CD8-positive, alpha-beta memory T cell (primary cell): ENCODE measurements at regions not wholly inside any gene's neighbourhood (a gene's known extent, or its start where the extent isn't known, plus 50 kb on each side); places are given as distances from the start of the nearest gene placed in this dataset.
A peak's percentile ranks its signal among the peaks of the same experiment; 100 is the strongest.

Experiments used
- CTCF ChIA-PET: fragments of 350-600 bp; sonication (Branson Sonifier 250); formaldehyde crosslinking; loops from one replicate; lab custom pipeline; 2021; ENCODE audit warnings: antibody characterized with exemption; lab: Charles Lee
- POLR2A ChIA-PET: fragments of 350-600 bp; sonication (Branson Sonifier 250); formaldehyde crosslinking; loops from one replicate; lab custom pipeline; 2021; ENCODE audit warnings: antibody characterized with exemption; lab: Charles Lee
- DNase-seq, 5 donors: peaks; one replicate each; pipeline versions ENCODE4 v3.0.0 to v3.0.0-alpha.2; 2020 to 2022; ENCODE audit warnings: mixed read lengths in 1 of 5
- H3K27ac ChIP-seq: one replicate; pipeline ENCODE4 v1.7.0; 2013; ENCODE audit warnings: low read depth, mild to moderate bottlenecking, low read length, moderate library complexity
- H3K27me3 ChIP-seq: 2 replicates; pipeline ENCODE4 v1.7.0; 2013; ENCODE audit warnings: low read length, mild to moderate bottlenecking; ENCODE audit not compliant: insufficient read depth, poor library complexity, severe bottlenecking
- H3K36me3 ChIP-seq: 2 replicates; pipeline ENCODE4 v1.7.0; 2013; ENCODE audit warnings: mild to moderate bottlenecking, low read length, moderate library complexity; ENCODE audit not compliant: insufficient read depth
- H3K4me1 ChIP-seq: 2 replicates; pipeline ENCODE4 v1.7.0; 2013; ENCODE audit warnings: mild to moderate bottlenecking, low read length, moderate library complexity; ENCODE audit not compliant: insufficient read depth
- H3K4me3 ChIP-seq: 2 replicates; pipeline ENCODE4 v1.7.0; 2013; ENCODE audit warnings: mild to moderate bottlenecking, low read length
- H3K9me3 ChIP-seq: 2 replicates; pipeline ENCODE4 v1.7.0; 2013; ENCODE audit warnings: mild to moderate bottlenecking, low read length
- H3K27ac Mint-ChIP-seq, 8 donors: one replicate each; pipeline ENCODE4 v1.8.0; 2020 to 2021; ENCODE audit warnings: mixed read lengths in 8 of 8, mild to moderate bottlenecking in 6 of 8, inconsistent platforms in 3 of 8, moderate library complexity in 3 of 8
- H3K27me3 Mint-ChIP-seq, 2 donors: one replicate each; pipeline ENCODE4 v1.8.0; 2020 to 2021; ENCODE audit warnings: mixed read lengths in 2 of 2, mild to moderate bottlenecking in 1 of 2, moderate library complexity in 1 of 2
- H3K36me3 Mint-ChIP-seq, 3 donors: one replicate each; pipeline ENCODE4 v1.8.0; 2020 to 2021; ENCODE audit warnings: mixed read lengths in 3 of 3, inconsistent platforms in 1 of 3, mild to moderate bottlenecking in 1 of 3
- H3K4me1 Mint-ChIP-seq, 3 donors: one replicate each; pipeline ENCODE4 v1.8.0; 2020 to 2021; ENCODE audit warnings: mixed read lengths in 3 of 3, inconsistent platforms in 1 of 3, mild to moderate bottlenecking in 1 of 3
- H3K4me3 Mint-ChIP-seq, 7 donors: one replicate each; pipeline ENCODE4 v1.8.0; 2020 to 2021; ENCODE audit warnings: mixed read lengths in 7 of 7, mild to moderate bottlenecking in 6 of 7, moderate library complexity in 4 of 7, inconsistent platforms in 2 of 7
- H3K9me3 Mint-ChIP-seq, 5 donors: one replicate each; pipeline ENCODE4 v1.8.0; 2020 to 2022; ENCODE audit warnings: mixed read lengths in 5 of 5, mild to moderate bottlenecking in 3 of 5, moderate library complexity in 2 of 5, inconsistent platforms in 1 of 5

- H3K9me3 ChIP-seq: no peaks in the 10 kb centered on the region
- POLR2A ChIA-PET: no interaction called here
- CTCF ChIA-PET: no interaction called here
- H3K36me3 ChIP-seq: no peaks in the 10 kb centered on the region
- Mint-ChIP-seq H3K9me3 (no peaks in the 10 kb centered on the region), H3K4me1 (no peaks in the 10 kb centered on the region), H3K27ac (no peak overlapping the region), H3K27me3 (peaks cover 6 to 18% of the 10 kb centered on the region in 2 donors), H3K4me3 (no peak overlapping the region), H3K36me3 (no peaks in the 10 kb centered on the region)
- H3K4me3 ChIP-seq: no peak overlapping the region
- no peaks in the 10 kb centered on the region for H3K4me1 ChIP-seq
- H3K27me3 ChIP-seq: peaks cover 4% of the 10 kb centered on the region
- no peak overlapping the region for H3K27ac ChIP-seq
- DNase-seq: peak in 1 of 5 donors; percentile 31
These were observed 68.0 kb upstream of the GALNT9 start for GRCh38 chr12:132397152-132397933.

GRCh38 chr12:132396657-132397056, 67.3 kb upstream of the GALNT9 start:
- Mint-ChIP-seq H3K4me3 (no peak overlapping the region), H3K27me3 (peaks cover 6 to 18% of the 10 kb centered on the region in 2 donors), H3K9me3 (no peaks in the 10 kb centered on the region), H3K36me3 (no peaks in the 10 kb centered on the region), H3K27ac (no peak overlapping the region), H3K4me1 (no peaks in the 10 kb centered on the region)
- no peaks in the 10 kb centered on the region for H3K36me3 ChIP-seq
- H3K4me1 ChIP-seq: no peaks in the 10 kb centered on the region
- no peak overlapping the region for H3K4me3 ChIP-seq
- DNase-seq: no peak
- CTCF ChIA-PET: no interaction called here
- H3K9me3 ChIP-seq: no peaks in the 10 kb centered on the region
- H3K27me3 ChIP-seq: peaks cover 4% of the 10 kb centered on the region
- no peak overlapping the region for H3K27ac ChIP-seq
- POLR2A ChIA-PET: no interaction called here

GRCh38 chr12:132395908-132396305, 66.5 kb upstream of the GALNT9 start:
- H3K4me1 Mint-ChIP-seq: no peaks in the 10 kb centered on the region
- no peak for DNase-seq
- Histone ChIP-seq H3K4me3 (no peak overlapping the region), H3K27me3 (peaks cover 4% of the 10 kb centered on the region), H3K4me1 (no peaks in the 10 kb centered on the region), H3K9me3 (no peaks in the 10 kb centered on the region), H3K36me3 (no peaks in the 10 kb centered on the region), H3K27ac (no peak overlapping the region)
- peaks cover 5 to 18% of the 10 kb centered on the region in 2 donors for H3K27me3 Mint-ChIP-seq
- CTCF ChIA-PET: no interaction called here
- no peaks in the 10 kb centered on the region for H3K9me3 Mint-ChIP-seq
- POLR2A ChIA-PET: no interaction called here
- no peak overlapping the region for H3K27ac Mint-ChIP-seq
- H3K36me3 Mint-ChIP-seq: no peaks in the 10 kb centered on the region
- no peak overlapping the region for H3K4me3 Mint-ChIP-seq

- Mint-ChIP-seq H3K4me1 (no peaks in the 10 kb centered on the region), H3K9me3 (no peaks in the 10 kb centered on the region), H3K27me3 (peaks cover 3 to 17% of the 10 kb centered on the region in 2 donors), H3K4me3 (no peak overlapping the region), H3K27ac (no peak overlapping the region), H3K36me3 (no peaks in the 10 kb centered on the region)
- CTCF ChIA-PET: no interaction called here
- no peaks in the 10 kb centered on the region for H3K9me3 ChIP-seq
- POLR2A ChIA-PET: no interaction called here
- no peaks in the 10 kb centered on the region for H3K4me1 ChIP-seq
- no peak overlapping the region for H3K27ac ChIP-seq
- no peak overlapping the region for H3K4me3 ChIP-seq
- no peak for DNase-seq
- no peaks in the 10 kb centered on the region for H3K36me3 ChIP-seq
- H3K27me3 ChIP-seq: peaks cover 4% of the 10 kb centered on the region
These were observed 66.0 kb upstream of the GALNT9 start for GRCh38 chr12:132395192-132395907.

GRCh38 chr12:132393991-132394949, 64.9 kb upstream of the GALNT9 start:
- CTCF ChIA-PET: no interaction called here

GRCh38 chr12:132393245-132393795, 63.9 kb upstream of the GALNT9 start:
- H3K4me3 ChIP-seq: no peak overlapping the region
- Mint-ChIP-seq H3K4me1 (no peaks in the 10 kb centered on the region), H3K27ac (no peak overlapping the region), H3K4me3 (no peak overlapping the region), H3K9me3 (no peaks in the 10 kb centered on the region), H3K36me3 (no peaks in the 10 kb centered on the region), H3K27me3 (peaks cover 2 to 24% of the 10 kb centered on the region in 2 donors)
- H3K27ac ChIP-seq: no peak overlapping the region
- H3K27me3 ChIP-seq: no peaks in the 10 kb centered on the region
- no peaks in the 10 kb centered on the region for H3K9me3 ChIP-seq
- DNase-seq: no peak
- H3K36me3 ChIP-seq: no peaks in the 10 kb centered on the region
- ChIA-PET POLR2A (no interaction called here), CTCF (no interaction called here)
- no peaks in the 10 kb centered on the region for H3K4me1 ChIP-seq

More at GRCh38 chr12:132393991-132394949, 64.9 kb upstream of the GALNT9 start:
- H3K27ac Mint-ChIP-seq: no peak overlapping the region
- H3K4me3 ChIP-seq: no peak overlapping the region
- H3K4me1 ChIP-seq: no peaks in the 10 kb centered on the region
- no peak overlapping the region for H3K4me3 Mint-ChIP-seq
- no peak overlapping the region for H3K27ac ChIP-seq
- no peaks in the 10 kb centered on the region for H3K9me3 Mint-ChIP-seq
- H3K4me1 Mint-ChIP-seq: no peaks in the 10 kb centered on the region
- H3K36me3 ChIP-seq: no peaks in the 10 kb centered on the region
- peaks cover 2 to 17% of the 10 kb centered on the region in 2 donors for H3K27me3 Mint-ChIP-seq
- peaks cover 4% of the 10 kb centered on the region for H3K27me3 ChIP-seq
- DNase-seq: no peak
- no peaks in the 10 kb centered on the region for H3K36me3 Mint-ChIP-seq
- POLR2A ChIA-PET: no interaction called here
- H3K9me3 ChIP-seq: no peaks in the 10 kb centered on the region

- no peak for DNase-seq
- Mint-ChIP-seq H3K4me3 (no peak overlapping the region), H3K27ac (no peak overlapping the region), H3K27me3 (peaks cover 2 to 19% of the 10 kb centered on the region in 2 donors), H3K4me1 (no peaks in the 10 kb centered on the region), H3K36me3 (no peaks in the 10 kb centered on the region), H3K9me3 (no peaks in the 10 kb centered on the region)
- H3K4me3 ChIP-seq: no peak overlapping the region
- POLR2A ChIA-PET: no interaction called here
- H3K27me3 ChIP-seq: no peaks in the 10 kb centered on the region
- no peaks in the 10 kb centered on the region for H3K4me1 ChIP-seq
- no peak overlapping the region for H3K27ac ChIP-seq
- no peaks in the 10 kb centered on the region for H3K36me3 ChIP-seq
- CTCF ChIA-PET: no interaction called here
- no peaks in the 10 kb centered on the region for H3K9me3 ChIP-seq
These were observed 63.2 kb upstream of the GALNT9 start for GRCh38 chr12:132392389-132393244.
